Muscle layer of duodenum (tissue), 2 donors: ENCODE measurements at regions not wholly inside any gene's neighbourhood (a gene's known extent, or its start where the extent isn't known, plus 50 kb on each side); places are given as distances from the start of the nearest gene placed in this dataset.
"Not testable (repeated sequence)": the region's sequence is repeated elsewhere in the genome, so short reads cannot be mapped to it uniquely, and the experiment has no call there.

Source experiments
- H3K27ac ChIP-seq: one replicate; pipeline ENCODE4 v1.7.0; 2013; ENCODE audit warnings: mild to moderate bottlenecking, low read length
- H3K27me3 ChIP-seq: one replicate; pipeline ENCODE4 v1.7.0; 2013; ENCODE audit warnings: low read depth, mild to moderate bottlenecking, control low read depth, low read length
- H3K36me3 ChIP-seq, 2 donors: one replicate each; pipeline ENCODE4 v1.7.0; 2013; ENCODE audit warnings: low read length in 2 of 2, control low read depth in 1 of 2, mild to moderate bottlenecking in 1 of 2; ENCODE audit not compliant: insufficient read depth in 2 of 2, control insufficient read depth in 1 of 2
- H3K4me1 ChIP-seq, 2 donors: one replicate each; pipeline ENCODE4 v1.7.0; 2013; ENCODE audit warnings: low read length in 2 of 2, mild to moderate bottlenecking in 2 of 2, control low read depth in 1 of 2, moderate library complexity in 1 of 2; ENCODE audit not compliant: insufficient read depth in 2 of 2, control insufficient read depth in 1 of 2
- H3K4me3 ChIP-seq, 2 donors: one replicate each; pipeline ENCODE4 v1.7.0; 2013; ENCODE audit warnings: low read length in 2 of 2, low read depth in 1 of 2, mild to moderate bottlenecking in 1 of 2
- H3K9me3 ChIP-seq, 2 donors: one replicate each; pipeline ENCODE4 v1.7.0; 2013; ENCODE audit warnings: low read length in 2 of 2, control low read depth in 1 of 2, mild to moderate bottlenecking in 1 of 2; ENCODE audit not compliant: control insufficient read depth in 1 of 2
- donor health status: healthy.

- no peaks in the 10 kb centered on the region for H3K9me3 ChIP-seq
- H3K27ac ChIP-seq, result no peak overlapping the region
- no peaks in the 10 kb centered on the region for H3K27me3 ChIP-seq
- H3K4me1 ChIP-seq, result no peaks in the 10 kb centered on the region
- H3K36me3 ChIP-seq, result no peaks in the 10 kb centered on the region
- H3K4me3 ChIP-seq, result no peak overlapping the region
Observed at GRCh38 chrX:36861601-36862000, 146.6 kb upstream of the FAM47C start.

- Histone ChIP-seq H3K27me3 (no peaks in the 10 kb centered on the region), H3K4me1 (no peaks in the 10 kb centered on the region), H3K36me3 (no peaks in the 10 kb centered on the region), H3K27ac (no peak overlapping the region), H3K9me3 (no peaks in the 10 kb centered on the region), H3K4me3 (no peak overlapping the region)
Observed at GRCh38 chrX:36867143-36867542, 141.0 kb upstream of the FAM47C start.

- H3K36me3 ChIP-seq, result no peaks in the 10 kb centered on the region
- H3K4me3 ChIP-seq, result no peak overlapping the region
- H3K4me1 ChIP-seq, result no peaks in the 10 kb centered on the region
- no peaks in the 10 kb centered on the region for H3K9me3 ChIP-seq
- no peak overlapping the region for H3K27ac ChIP-seq
- H3K27me3 ChIP-seq, result no peaks in the 10 kb centered on the region
Observed at GRCh38 chrX:36868592-36868991, 139.6 kb upstream of the FAM47C start.

- no peak overlapping the region for H3K27ac ChIP-seq
- H3K27me3 ChIP-seq, result no peaks in the 10 kb centered on the region
- H3K9me3 ChIP-seq, result no peaks in the 10 kb centered on the region
- H3K4me3 ChIP-seq, result no peak overlapping the region
- no peaks in the 10 kb centered on the region for H3K36me3 ChIP-seq
- H3K4me1 ChIP-seq, result no peaks in the 10 kb centered on the region
Observed at GRCh38 chrX:36869457-36869856, 138.7 kb upstream of the FAM47C start.

GRCh38 chrX:36897690-36898089, 110.5 kb upstream of the FAM47C start:
- no peaks in the 10 kb centered on the region for H3K27me3 ChIP-seq
- H3K9me3 ChIP-seq, result no peaks in the 10 kb centered on the region
- no peaks in the 10 kb centered on the region for H3K4me1 ChIP-seq
- no peak overlapping the region for H3K27ac ChIP-seq
- H3K36me3 ChIP-seq, result no peaks in the 10 kb centered on the region
- no peak overlapping the region for H3K4me3 ChIP-seq

GRCh38 chrX:36898301-36898700, 109.9 kb upstream of the FAM47C start:
- H3K9me3 ChIP-seq, result no peaks in the 10 kb centered on the region
- H3K27ac ChIP-seq, result no peak overlapping the region
- H3K4me1 ChIP-seq, result no peaks in the 10 kb centered on the region
- H3K4me3 ChIP-seq, result no peak overlapping the region
- H3K27me3 ChIP-seq, result no peaks in the 10 kb centered on the region
- no peaks in the 10 kb centered on the region for H3K36me3 ChIP-seq

- H3K36me3 ChIP-seq, H3K27me3 ChIP-seq, H3K4me1 ChIP-seq: not testable (repeated sequence)
Observed at GRCh38 chrX:36904561-36904960, 103.6 kb upstream of the FAM47C start.

GRCh38 chrX:36908801-36909675, 99.1 kb upstream of the FAM47C start:
- Histone ChIP-seq H3K4me3 (no peak overlapping the region), H3K4me1 (no peaks in the 10 kb centered on the region), H3K36me3 (no peaks in the 10 kb centered on the region), H3K27ac (no peak overlapping the region), H3K27me3 (no peaks in the 10 kb centered on the region), H3K9me3 (no peaks in the 10 kb centered on the region)

More at GRCh38 chrX:36904561-36904960, 103.6 kb upstream of the FAM47C start:
- not testable (repeated sequence) for H3K9me3 ChIP-seq, H3K4me3 ChIP-seq, H3K27ac ChIP-seq

- H3K27ac ChIP-seq, result no peak overlapping the region
Observed at GRCh38 chrX:36909676-36910030, 98.5 kb upstream of the FAM47C start.

GRCh38 chrX:36913551-36913950, 94.6 kb upstream of the FAM47C start:
- Histone ChIP-seq H3K9me3 (no peaks in the 10 kb centered on the region), H3K27ac (no peak overlapping the region), H3K4me3 (no peak overlapping the region), H3K27me3 (no peaks in the 10 kb centered on the region), H3K4me1 (no peaks in the 10 kb centered on the region), H3K36me3 (no peaks in the 10 kb centered on the region)

More at GRCh38 chrX:36909676-36910030, 98.5 kb upstream of the FAM47C start:
- H3K36me3 ChIP-seq, result no peaks in the 10 kb centered on the region
- H3K4me3 ChIP-seq, result no peak overlapping the region
- H3K27me3 ChIP-seq, result no peaks in the 10 kb centered on the region
- no peaks in the 10 kb centered on the region for H3K9me3 ChIP-seq
- no peaks in the 10 kb centered on the region for H3K4me1 ChIP-seq

GRCh38 chrX:36916941-36917340, 91.2 kb upstream of the FAM47C start:
- no peaks in the 10 kb centered on the region for H3K36me3 ChIP-seq
- no peaks in the 10 kb centered on the region for H3K9me3 ChIP-seq
- H3K27ac ChIP-seq, result no peak overlapping the region
- H3K4me1 ChIP-seq, result no peaks in the 10 kb centered on the region
- no peaks in the 10 kb centered on the region for H3K27me3 ChIP-seq
- H3K4me3 ChIP-seq, result no peak overlapping the region

GRCh38 chrX:36927712-36928111, 80.5 kb upstream of the FAM47C start:
- H3K4me3 ChIP-seq, result no peak overlapping the region
- peaks cover 0 to 6% of the 10 kb centered on the region in 2 donors for H3K9me3 ChIP-seq
- no peak overlapping the region for H3K27ac ChIP-seq
- H3K27me3 ChIP-seq, result no peaks in the 10 kb centered on the region
- no peaks in the 10 kb centered on the region for H3K4me1 ChIP-seq
- H3K36me3 ChIP-seq, result no peaks in the 10 kb centered on the region
